ENCODE measurements at regions not wholly inside any gene's neighbourhood (a gene's known extent, or its start where the extent isn't known, plus 50 kb on each side); places are given as distances from the start of the nearest gene placed in this dataset.
A peak's percentile ranks its signal among the peaks of the same experiment; 100 is the strongest.

GRCh38 chr9:3074247-3074646 is 230.4 kb upstream of the PUM3 start:
- Histone ChIP-seq H3K9me2 (no peaks in the 10 kb centered on the region), H3F3A (replicated peaks; ENCODE audit: insufficient read depth) (no peaks in the 10 kb centered on the region), H4K20me1 (ENCODE audit: insufficient read depth) (no peaks in the 10 kb centered on the region), H3K27ac (ENCODE audit: low read depth in 2 of 2, low read length in 1 of 2) (no peak overlapping the region), H3K9ac (no peak overlapping the region), H3K4me2 (no peak overlapping the region), H3K36me3 (replicated peaks in 1 of 2; ENCODE audit: control insufficient read depth in 1 of 2, insufficient read depth in 2 of 2, low read length in 1 of 2) (no peaks in the 10 kb centered on the region), H3K9me3 (no peaks in the 10 kb centered on the region), H3K79me2 (ENCODE audit: insufficient read depth) (no peaks in the 10 kb centered on the region), H2AFZ (ENCODE audit: low read depth) (no peak overlapping the region), H3K4me1 (ENCODE audit: control insufficient read depth in 1 of 2, insufficient read depth in 2 of 2, low read depth in 1 of 2, low read length in 1 of 2) (no peaks in the 10 kb centered on the region), H3K27me3 (ENCODE audit: insufficient read depth) (no peaks in the 10 kb centered on the region), H3K4me3 (ENCODE audit: low read depth in 2 of 2, low read length in 1 of 2) (no peak overlapping the region)
- CTCF ChIA-PET: no interaction called here
- peak; percentile 56; the same call in 1 of the 2 replicates for TF ChIP-seq USF1 (IDR thresholded peaks at IDR 0.05; ENCODE audit: borderline replicate concordance, low read depth)
- no peak for TF ChIP-seq RXRA (IDR thresholded peaks at IDR 0.05; ENCODE audit: borderline replicate concordance, low read depth)
- POLR2A ChIA-PET: no interaction called here
- WGBS (ENCODE audit: low lambda C conversion rate): 20% methylated on average over 5 of the region's 5 CpGs
- no peak for DNase-seq

GRCh38 chr9:3066591-3066990 is 222.7 kb upstream of the PUM3 start:
- Histone ChIP-seq H3K27me3 (ENCODE audit: insufficient read depth) (no peaks in the 10 kb centered on the region), H3K36me3 (replicated peaks in 1 of 2; ENCODE audit: control insufficient read depth in 1 of 2, insufficient read depth in 2 of 2, low read length in 1 of 2) (no peaks in the 10 kb centered on the region), H3F3A (replicated peaks; ENCODE audit: insufficient read depth) (no peaks in the 10 kb centered on the region), H3K9me3 (no peaks in the 10 kb centered on the region), H2AFZ (ENCODE audit: low read depth) (no peak overlapping the region), H4K20me1 (ENCODE audit: insufficient read depth) (no peaks in the 10 kb centered on the region), H3K4me1 (ENCODE audit: control insufficient read depth in 1 of 2, insufficient read depth in 2 of 2, low read depth in 1 of 2, low read length in 1 of 2) (no peaks in the 10 kb centered on the region), H3K9me2 (no peaks in the 10 kb centered on the region), H3K79me2 (ENCODE audit: insufficient read depth) (no peaks in the 10 kb centered on the region), H3K27ac (ENCODE audit: low read depth in 2 of 2, low read length in 1 of 2) (no peak overlapping the region), H3K4me3 (ENCODE audit: low read depth in 2 of 2, low read length in 1 of 2) (no peak overlapping the region), H3K4me2 (no peak overlapping the region), H3K9ac (no peak overlapping the region)
- WGBS (ENCODE audit: low lambda C conversion rate): 3% methylated on average over 1 of the region's 1 CpG
- TF ChIP-seq POLR2AphosphoS5 (IDR thresholded peaks at IDR 0.05; ENCODE audit: low read depth, low read length) (no peak), FOSL2 (IDR thresholded peaks at IDR 0.05; ENCODE audit: borderline replicate concordance, low read depth) (no peak), GABPA (IDR thresholded peaks at IDR 0.05; ENCODE audit: low read depth) (no peak), GATA2 (CRISPR knock-in tag; IDR thresholded peaks at IDR 0.05) (no peak), TEAD4 (IDR thresholded peaks at IDR 0.05; ENCODE audit: borderline replicate concordance, insufficient read depth) (no peak), EP300 (IDR thresholded peaks at IDR 0.05; ENCODE audit: borderline replicate concordance in 1 of 2, low read depth in 1 of 2, low read length in 1 of 2) (no peak), RCOR1 (IDR thresholded peaks at IDR 0.05; ENCODE audit: low read length) (no peak), ZBTB33 (IDR thresholded peaks at IDR 0.05; ENCODE audit: borderline replicate concordance, low read depth) (no peak), NFIC (IDR thresholded peaks at IDR 0.05; ENCODE audit: borderline replicate concordance) (no peak), FOXJ3 (CRISPR knock-in tag; IDR thresholded peaks at IDR 0.05) (no peak), MAX (IDR thresholded peaks at IDR 0.05; ENCODE audit: low read depth) (no peak), EZH2phosphoT487 (IDR thresholded peaks at IDR 0.05; ENCODE audit: borderline replicate concordance, low read depth) (no peak), RFX5 (IDR thresholded peaks at IDR 0.05; ENCODE audit: low read length) (no peak), TCF12 (IDR thresholded peaks at IDR 0.05) (no peak), ELF1 (IDR thresholded peaks at IDR 0.05) (no peak), SIN3A (IDR thresholded peaks at IDR 0.05; ENCODE audit: borderline replicate concordance, low read depth, low read length) (no peak), NRF1 (IDR thresholded peaks at IDR 0.05; ENCODE audit: low read depth, low read length) (no peak), TAF1 (IDR thresholded peaks at IDR 0.05; ENCODE audit: borderline replicate concordance, low read depth, low read length) (no peak), REST (IDR thresholded peaks at IDR 0.05; ENCODE audit: low read depth, low read length) (no peak)
- no peak for DNase-seq
- ChIA-PET CTCF (no interaction called here), POLR2A (no interaction called here)

Data from SK-N-SH (cell line).